H1 (cell line): ENCODE measurements at regions not wholly inside any gene's neighbourhood (a gene's known extent, or its start where the extent isn't known, plus 50 kb on each side); places are given as distances from the start of the nearest gene placed in this dataset.

ENCODE experiments used
- CTCF ChIA-PET: fragments of 300-600 bp; sonication (Branson Sonifier 250); formaldehyde crosslinking; loops from one replicate; lab custom pipeline; 2021; ENCODE audit not compliant: partially characterized antibody; lab: Charles Lee
- POLR2A ChIA-PET: fragments of 300-600 bp; sonication (Branson Sonifier 250); formaldehyde crosslinking; loops from one replicate; lab custom pipeline; 2021; ENCODE audit warnings: inconsistent platforms; ENCODE audit not compliant: partially characterized antibody; lab: Charles Lee
- DNase-seq, 2 experiments: peaks; one replicate each; pipeline versions ENCODE4 v3.0.0 to v3.0.0-alpha.2; 2010 to 2022; ENCODE audit warnings: low spot score in 2 of 2, low read depth in 1 of 2, mixed read lengths in 1 of 2
- FAIRE-seq: peaks from 2 replicates; lab custom pipeline; 2011; peaks lifted over from hg19 to GRCh38; lab: Jason Lieb, UNC
- H2AFZ ChIP-seq: 2 replicates; pipeline ENCODE4 v1.8.1; 2012; ENCODE audit warnings: low read length, inconsistent platforms
- H2AK5ac ChIP-seq: 2 replicates; pipeline ENCODE4 v1.6.1; 2013; ENCODE audit warnings: low read depth, low read length
- H2BK120ac ChIP-seq: replicated peaks from 2 replicates; pipeline ENCODE3; 2013; ENCODE audit warnings: low read depth, low read length, inconsistent platforms
- H2BK12ac ChIP-seq: 2 replicates; pipeline ENCODE4 v1.6.1; 2013; ENCODE audit warnings: low read depth, low read length
- H2BK15ac ChIP-seq: 2 replicates; pipeline ENCODE4 v1.6.1; 2013; ENCODE audit warnings: low read length
- H2BK20ac ChIP-seq: 2 replicates; pipeline ENCODE4 v1.6.1; 2013; ENCODE audit warnings: low read length
- H2BK5ac ChIP-seq: 2 replicates; pipeline ENCODE4 v1.6.1; 2013; ENCODE audit warnings: low read depth, low read length
- H3K14ac ChIP-seq: 2 replicates; pipeline ENCODE4 v1.6.1; 2013; ENCODE audit warnings: inconsistent platforms; ENCODE audit not compliant: insufficient read length
- H3K18ac ChIP-seq: 2 replicates; pipeline ENCODE4 v1.6.1; 2013; ENCODE audit warnings: low read length; ENCODE audit errors: extremely low read depth
- H3K23ac ChIP-seq: 2 replicates; pipeline ENCODE4 v1.6.1; 2013; ENCODE audit warnings: inconsistent platforms; ENCODE audit not compliant: insufficient read length
- H3K23me2 ChIP-seq: 2 replicates; pipeline ENCODE4 v1.6.1; 2013; ENCODE audit warnings: low read depth, low read length
- H3K27ac ChIP-seq: 2 replicates; pipeline ENCODE4 v1.6.1; 2011; ENCODE audit warnings: low read depth, low read length, inconsistent platforms
- H3K27me3 ChIP-seq, 4 experiments: replicated peaks in 1 of 4; 1 replicate in 1 of 4; 2 replicates in 3 of 4; pipeline versions ENCODE4 v1.6.1 to v1.8.1; 2011 to 2013; ENCODE audit warnings: low read length in 3 of 4, mild to moderate bottlenecking in 3 of 4, inconsistent platforms in 2 of 4, mixed read lengths in 2 of 4, moderate library complexity in 1 of 4; ENCODE audit not compliant: control insufficient read depth in 3 of 4, insufficient read depth in 3 of 4; ENCODE audit errors: extremely low read depth in 1 of 4
- H3K36me3 ChIP-seq, 4 experiments: 2 replicates each; pipeline versions ENCODE4 v1.6.1 to v1.8.1; 2011 to 2013; ENCODE audit warnings: mild to moderate bottlenecking in 4 of 4, low read length in 3 of 4, moderate library complexity in 2 of 4, control low read depth in 1 of 4, inconsistent platforms in 1 of 4; ENCODE audit not compliant: insufficient read depth in 4 of 4, control insufficient read depth in 2 of 4
- H3K4ac ChIP-seq: replicated peaks from 2 replicates; pipeline ENCODE3; 2013; ENCODE audit warnings: low read length, low read depth, mixed read lengths, inconsistent platforms; ENCODE audit not compliant: insufficient read length
- H3K4me1 ChIP-seq, 4 experiments: replicated peaks in 1 of 4; 1 replicate in 1 of 4; 2 replicates in 3 of 4; pipeline versions ENCODE4 v1.6.1 to v1.8.1; 2011 to 2013; ENCODE audit warnings: low read length in 3 of 4, inconsistent platforms in 2 of 4, mixed read lengths in 1 of 4; ENCODE audit not compliant: insufficient read depth in 4 of 4, control insufficient read depth in 3 of 4
- H3K4me2 ChIP-seq, 2 experiments: 2 replicates each; pipeline versions ENCODE4 v1.6.1 to v1.8.1; 2011 to 2013; ENCODE audit warnings: low read depth in 2 of 2, low read length in 2 of 2, control low read depth in 1 of 2, inconsistent platforms in 1 of 2, mild to moderate bottlenecking in 1 of 2; ENCODE audit not compliant: insufficient read depth in 1 of 2
- H3K4me3 ChIP-seq, 4 experiments: fragments of 200-600, 300-600 bp in 1 of 4; sonication (generic), shearing (Covaris generic), sonication (Bioruptor Twin) in 1 of 4; 2 replicates each; pipeline versions ENCODE4 v1.5.1 to v1.8.1; 2011 to 2016; ENCODE audit warnings: low read length in 4 of 4, low read depth in 3 of 4, control low read depth in 2 of 4, inconsistent platforms in 2 of 4, mild to moderate bottlenecking in 2 of 4, mixed read lengths in 1 of 4, moderate library complexity in 1 of 4; ENCODE audit not compliant: insufficient read depth in 2 of 4; ENCODE audit errors: extremely low read depth in 1 of 4
- H3K56ac ChIP-seq: replicated peaks from 2 replicates; pipeline ENCODE3; 2013; ENCODE audit warnings: low read depth, mild to moderate bottlenecking, mixed read lengths, low read length, inconsistent platforms; ENCODE audit not compliant: insufficient read length
- H3K79me1 ChIP-seq: 2 replicates; pipeline ENCODE4 v1.6.1; 2013; ENCODE audit warnings: low read depth, low read length, control low read depth
- H3K79me2 ChIP-seq, 2 experiments: 2 replicates each; pipeline versions ENCODE4 v1.6.1 to v1.8.1; 2012 to 2013; ENCODE audit warnings: low read length in 2 of 2, mild to moderate bottlenecking in 2 of 2, inconsistent platforms in 1 of 2; ENCODE audit not compliant: insufficient read depth in 2 of 2, control insufficient read depth in 1 of 2
- H3K9ac ChIP-seq, 4 experiments: replicated peaks in 1 of 4; 1 replicate in 1 of 4; 2 replicates in 3 of 4; pipeline versions ENCODE4 v1.6.1 to v1.8.1; 2011 to 2013; ENCODE audit warnings: low read depth in 3 of 4, low read length in 3 of 4, control low read depth in 2 of 4, mild to moderate bottlenecking in 2 of 4, moderate library complexity in 2 of 4, inconsistent platforms in 1 of 4; ENCODE audit errors: extremely low read depth in 1 of 4
- H3K9me3 ChIP-seq, 2 experiments: 2 replicates each; pipeline versions ENCODE4 v1.6.1 to v1.8.1; 2012 to 2013; ENCODE audit warnings: mild to moderate bottlenecking in 2 of 2, moderate library complexity in 2 of 2, control low read depth in 1 of 2, inconsistent platforms in 1 of 2, low read depth in 1 of 2, low read length in 1 of 2, mixed read lengths in 1 of 2; ENCODE audit not compliant: insufficient read depth in 2 of 2
- H4K20me1 ChIP-seq, 2 experiments: replicated peaks in 1 of 2; 2 replicates each; pipeline versions ENCODE3 to v1.8.1; 2011 to 2013; ENCODE audit warnings: inconsistent platforms in 2 of 2, low read length in 2 of 2, mild to moderate bottlenecking in 1 of 2; ENCODE audit not compliant: insufficient read depth in 2 of 2, control insufficient read depth in 1 of 2
- H4K5ac ChIP-seq: 2 replicates; pipeline ENCODE4 v1.6.1; 2013; ENCODE audit warnings: low read length, low read depth, mixed read lengths, inconsistent platforms; ENCODE audit not compliant: insufficient read length
- H4K8ac ChIP-seq: 2 replicates; pipeline ENCODE4 v1.8.0; 2013; ENCODE audit warnings: mild to moderate bottlenecking, moderate library complexity, low read length, inconsistent platforms; ENCODE audit not compliant: insufficient read depth; ENCODE audit errors: extremely low read depth
- H4K91ac ChIP-seq: replicated peaks from 2 replicates; pipeline ENCODE3; 2013; ENCODE audit warnings: low read length, mixed read lengths, inconsistent platforms; ENCODE audit not compliant: insufficient read length
- EGR1 ChIP-seq: IDR thresholded peaks from 2 replicates; pipeline ENCODE4 v1.6.1; 2011; ENCODE audit warnings: low read depth, low read length, borderline replicate concordance
- NANOG ChIP-seq: IDR thresholded peaks from 2 replicates; pipeline ENCODE4 v1.6.1; 2011; ENCODE audit warnings: low read length, low read depth, mild to moderate bottlenecking, inconsistent platforms; ENCODE audit not compliant: insufficient read depth, poor library complexity, severe bottlenecking
- TEAD4 ChIP-seq: IDR thresholded peaks from 2 replicates; pipeline ENCODE4 v1.6.1; 2012; ENCODE audit warnings: low read depth, low read length, inconsistent platforms, mixed read lengths
- WGBS, 2 experiments: shearing (Covaris generic) in 1 of 2; methylation state at CpG; one replicate each; pipeline versions ENCODE4 v1.1.6 to v1.1.7; 2013 to 2015; ENCODE audit warnings: low lambda C conversion rate in 2 of 2, mixed read lengths in 2 of 2, inconsistent platforms in 1 of 2, low coverage in 1 of 2, missing lambda C conversion rate in 1 of 2; ENCODE audit not compliant: insufficient replicate concordance in 2 of 2, insufficient coverage in 1 of 2, insufficient read length in 1 of 2; ENCODE audit errors: extremely low coverage in 1 of 2, missing lambda C conversion rate in 1 of 2; 5-methylcytosine and 5-hydroxymethylcytosine counted together

DNA sequence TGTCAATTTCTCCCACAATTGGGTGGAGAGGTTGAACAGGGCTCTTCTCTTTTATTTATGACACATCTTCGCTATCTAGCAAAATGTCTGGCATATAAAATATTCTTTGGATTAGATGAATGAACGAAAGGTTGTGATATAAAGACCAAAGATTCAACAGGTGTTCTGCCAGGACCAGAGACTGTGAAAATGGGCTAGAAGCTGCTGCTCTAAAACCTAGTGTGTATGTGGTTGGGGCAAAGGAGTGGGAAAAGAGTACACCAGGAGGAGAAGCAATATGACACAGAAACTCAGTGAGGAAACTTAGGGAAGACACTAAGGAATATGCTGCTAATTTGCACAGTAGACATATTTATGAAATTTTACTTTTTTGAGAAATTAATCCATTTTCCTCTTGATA lies 102.0 kb upstream of the CCDC80 start:
- H3K4me2 ChIP-seq, result no peak overlapping the region
- no peak overlapping the region for H3K4me3 ChIP-seq
- no peak overlapping the region for H2BK5ac ChIP-seq
- no peak overlapping the region for H2BK20ac ChIP-seq
- no peaks in the 10 kb centered on the region for H4K20me1 ChIP-seq
- H4K8ac ChIP-seq, result no peak overlapping the region
- no peak overlapping the region for H4K91ac ChIP-seq
- no peaks in the 10 kb centered on the region for H3K27me3 ChIP-seq
- no peak for TF ChIP-seq EGR1
- TF ChIP-seq NANOG, result no peak
- no peak for TF ChIP-seq TEAD4
- no peaks in the 10 kb centered on the region for H3K23me2 ChIP-seq
- ChIA-PET CTCF (interaction anchor here (0.7 kb wide), 2 partner anchors 100 to 263 kb away, joined by 3 to 4 read pairs; no protein-coding TSS in a partner anchor), POLR2A (interaction anchor here (1.0 kb wide), 1 partner anchor 263 kb away, joined by 3 read pairs; no protein-coding TSS in a partner anchor)
- no peaks in the 10 kb centered on the region for H3K79me1 ChIP-seq
- no peak overlapping the region for H3K56ac ChIP-seq
- no peaks in the 10 kb centered on the region for H3K79me2 ChIP-seq
- no peaks in the 10 kb centered on the region for H3K36me3 ChIP-seq
- no peak overlapping the region for H3K23ac ChIP-seq
- H2BK120ac ChIP-seq, result no peak overlapping the region
- DNase-seq (no peak), FAIRE-seq (no peak)
- H3K9me3 ChIP-seq, result no peaks in the 10 kb centered on the region
- no peak overlapping the region for H2BK12ac ChIP-seq
- no peak overlapping the region for H3K9ac ChIP-seq
- H3K4me1 ChIP-seq, result peaks cover 0 to 4% (median under 1%) of the 10 kb centered on the region in 4 experiments; a peak in 3 of 7 replicates
- H2BK15ac ChIP-seq, result no peak overlapping the region
- no peak overlapping the region for H3K4ac ChIP-seq
- H2AFZ ChIP-seq, result no peak overlapping the region
- no peak overlapping the region for H3K14ac ChIP-seq
- no peak overlapping the region for H2AK5ac ChIP-seq
- no peak overlapping the region for H3K18ac ChIP-seq
- no peak overlapping the region for H4K5ac ChIP-seq
- no peak overlapping the region for H3K27ac ChIP-seq
- 90% methylated on average over 2 of the region's 2 CpGs; no CpG with 5 or more reads in 1 of the 2 experiments for WGBS, 2 experiments
